B cell (primary cell): ENCODE measurements at regions not wholly inside any gene's neighbourhood (a gene's known extent, or its start where the extent isn't known, plus 50 kb on each side); places are given as distances from the start of the nearest gene placed in this dataset.

ENCODE experiments used
- EZH2 ChIP-seq: IDR thresholded peaks from 2 replicates; pipeline ENCODE4 v1.6.1; 2012; ENCODE audit warnings: borderline replicate concordance, low read depth, mild to moderate bottlenecking, moderate library complexity, low read length; ENCODE audit not compliant: insufficient read depth, poor library complexity, severe bottlenecking
- TF ChIP-seq, protein P1 (sequence below): fragments of 200-600 bp; IDR thresholded peaks from one replicate; pipeline ENCODE4 v1.8.0; 2022; ENCODE audit warnings: antibody characterized with exemption, mild to moderate bottlenecking

DNA sequence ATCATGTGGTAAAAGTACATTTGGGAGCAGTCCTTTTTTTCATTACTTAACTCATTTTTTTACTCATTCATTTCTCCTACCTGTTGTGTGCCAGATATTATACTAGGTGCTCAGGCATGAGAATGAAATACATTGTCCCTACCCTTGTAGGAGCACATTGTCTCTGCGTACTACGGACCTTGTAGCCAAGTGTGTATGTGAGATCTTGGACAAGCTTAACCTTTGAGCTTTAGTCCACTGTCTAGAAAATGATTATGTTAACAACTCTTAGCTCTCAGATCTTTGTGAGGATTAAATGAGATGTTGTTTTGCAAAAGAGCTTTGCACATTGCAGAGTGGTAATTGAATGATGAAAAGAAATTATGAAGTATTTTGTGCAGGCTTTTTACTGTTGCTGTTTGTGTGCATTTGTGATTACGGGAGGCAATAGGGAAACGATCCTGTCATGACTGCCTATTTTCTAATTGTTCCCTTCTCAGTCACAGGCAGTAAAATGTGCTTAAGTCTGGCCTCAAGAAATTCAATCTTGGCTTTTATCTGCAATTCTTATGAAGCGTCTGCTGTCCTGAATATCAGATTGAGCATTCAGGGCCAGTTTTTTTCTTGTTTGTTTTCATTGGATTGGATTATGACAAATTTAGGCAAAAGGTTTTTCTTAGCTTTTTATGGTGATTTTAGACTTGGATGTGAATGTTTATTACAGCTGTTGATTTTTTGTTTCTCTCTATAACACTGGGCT is 447.7 kb downstream of the PDZRN4 start:
- TF ChIP-seq EZH2: no peak
- TF ChIP-seq, protein P1, sequence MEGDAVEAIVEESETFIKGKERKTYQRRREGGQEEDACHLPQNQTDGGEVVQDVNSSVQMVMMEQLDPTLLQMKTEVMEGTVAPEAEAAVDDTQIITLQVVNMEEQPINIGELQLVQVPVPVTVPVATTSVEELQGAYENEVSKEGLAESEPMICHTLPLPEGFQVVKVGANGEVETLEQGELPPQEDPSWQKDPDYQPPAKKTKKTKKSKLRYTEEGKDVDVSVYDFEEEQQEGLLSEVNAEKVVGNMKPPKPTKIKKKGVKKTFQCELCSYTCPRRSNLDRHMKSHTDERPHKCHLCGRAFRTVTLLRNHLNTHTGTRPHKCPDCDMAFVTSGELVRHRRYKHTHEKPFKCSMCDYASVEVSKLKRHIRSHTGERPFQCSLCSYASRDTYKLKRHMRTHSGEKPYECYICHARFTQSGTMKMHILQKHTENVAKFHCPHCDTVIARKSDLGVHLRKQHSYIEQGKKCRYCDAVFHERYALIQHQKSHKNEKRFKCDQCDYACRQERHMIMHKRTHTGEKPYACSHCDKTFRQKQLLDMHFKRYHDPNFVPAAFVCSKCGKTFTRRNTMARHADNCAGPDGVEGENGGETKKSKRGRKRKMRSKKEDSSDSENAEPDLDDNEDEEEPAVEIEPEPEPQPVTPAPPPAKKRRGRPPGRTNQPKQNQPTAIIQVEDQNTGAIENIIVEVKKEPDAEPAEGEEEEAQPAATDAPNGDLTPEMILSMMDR: no peak
